ENCODE measurements at regions not wholly inside any gene's neighbourhood (a gene's known extent, or its start where the extent isn't known, plus 50 kb on each side); places are given as distances from the start of the nearest gene placed in this dataset.

DNA sequence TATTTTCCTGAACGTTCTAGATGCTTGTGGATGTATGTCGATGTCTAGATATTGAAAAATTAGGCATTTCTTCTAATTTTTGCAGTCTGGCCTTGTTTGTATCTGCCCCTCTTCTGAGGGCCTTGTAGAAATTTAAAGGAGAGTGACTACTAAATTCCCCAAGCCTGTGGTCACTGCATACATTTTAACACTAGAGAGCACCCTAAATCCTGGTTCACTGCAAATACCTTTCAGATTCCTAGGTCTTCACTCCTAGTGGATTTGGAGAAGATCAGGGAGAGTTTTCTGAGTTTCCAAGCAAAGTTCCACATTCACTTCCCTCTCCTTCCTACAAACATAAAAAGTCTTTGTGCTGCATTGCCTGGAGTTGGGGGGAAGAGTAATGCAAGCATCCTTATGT is 1272.5 kb downstream of the OLFM4 start:
- no peak overlapping the region for H3K27ac ChIP-seq (ENCODE audit: low read depth, low read length)
- no peaks in the 10 kb centered on the region for H3K36me3 ChIP-seq (ENCODE audit: control insufficient read depth, insufficient read depth, low read length)
- H3K4me3 ChIP-seq (ENCODE audit: low read depth, low read length): no peak overlapping the region
- H3K4me1 ChIP-seq (ENCODE audit: control insufficient read depth, insufficient read depth, low read length): no peaks in the 10 kb centered on the region
- H3K9me3 ChIP-seq (ENCODE audit: control insufficient read depth, insufficient read depth, low read length): peaks cover 2% of the 10 kb centered on the region
- no peaks in the 10 kb centered on the region for H3K27me3 ChIP-seq (ENCODE audit: control insufficient read depth, insufficient read depth, low read length)
- DNase-seq (ENCODE audit: low read depth in 4 of 6, low spot score in 6 of 6): no peak
- no CpG with 5 or more reads among the region's 2 CpGs for WGBS (ENCODE audit: insufficient coverage)

DNA sequence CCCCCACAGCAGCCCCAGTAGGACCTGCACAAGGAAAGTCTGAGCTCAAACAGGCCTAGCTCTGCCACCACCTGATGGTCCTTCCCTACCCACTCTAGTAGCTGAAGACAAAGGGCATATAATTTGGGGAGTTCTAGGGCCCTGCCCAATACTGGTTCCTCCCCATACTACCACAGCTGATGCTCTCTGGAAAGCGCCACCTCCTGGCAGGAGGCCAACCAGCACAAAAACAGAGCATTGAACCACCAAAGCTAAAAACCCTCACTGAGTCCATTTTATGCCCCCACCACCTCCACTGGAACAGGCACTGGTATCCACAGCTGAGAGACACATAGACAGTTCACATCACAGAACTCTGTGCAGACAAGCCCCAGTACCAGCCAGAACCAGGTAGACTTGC is 1276.8 kb downstream of the OLFM4 start:
- H3K4me1 ChIP-seq (ENCODE audit: control insufficient read depth, insufficient read depth, low read length): no peaks in the 10 kb centered on the region
- no peak overlapping the region for H3K27ac ChIP-seq (ENCODE audit: low read depth, low read length)
- no peaks in the 10 kb centered on the region for H3K36me3 ChIP-seq (ENCODE audit: control insufficient read depth, insufficient read depth, low read length)
- no peak overlapping the region for H3K4me3 ChIP-seq (ENCODE audit: low read depth, low read length)
- WGBS (ENCODE audit: insufficient coverage): 100% methylated on average over 1 of the region's 1 CpG
- H3K9me3 ChIP-seq (ENCODE audit: control insufficient read depth, insufficient read depth, low read length): no peaks in the 10 kb centered on the region
- no peaks in the 10 kb centered on the region for H3K27me3 ChIP-seq (ENCODE audit: control insufficient read depth, insufficient read depth, low read length)
- DNase-seq (ENCODE audit: low read depth in 4 of 6, low spot score in 6 of 6): no peak

DNA sequence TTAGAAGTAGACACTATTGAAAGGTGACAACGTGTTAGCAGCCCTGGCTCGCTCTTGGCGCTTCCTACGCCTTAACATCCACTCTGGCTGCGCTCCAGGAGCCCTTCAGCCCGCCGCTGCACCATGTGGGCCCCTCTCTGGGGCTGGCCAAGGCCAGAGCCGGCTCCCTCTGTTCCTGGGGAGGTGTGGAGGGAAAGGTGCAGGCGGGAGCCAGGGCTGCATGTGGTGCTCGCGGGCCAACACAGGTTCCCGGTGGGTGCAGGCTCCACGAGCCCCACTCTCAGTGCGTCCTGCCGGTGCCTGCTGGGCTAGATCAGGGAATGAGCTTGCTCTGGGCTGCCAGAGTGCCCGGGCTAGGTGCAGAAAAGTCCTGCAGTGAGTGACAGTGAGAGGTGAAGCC is 1284.3 kb downstream of the OLFM4 start:
- no peaks in the 10 kb centered on the region for H3K36me3 ChIP-seq (ENCODE audit: control insufficient read depth, insufficient read depth, low read length)
- no peak for DNase-seq (ENCODE audit: low read depth in 4 of 6, low spot score in 6 of 6)
- no peak overlapping the region for H3K4me3 ChIP-seq (ENCODE audit: low read depth, low read length)
- H3K27me3 ChIP-seq (ENCODE audit: control insufficient read depth, insufficient read depth, low read length): no peaks in the 10 kb centered on the region
- no peaks in the 10 kb centered on the region for H3K4me1 ChIP-seq (ENCODE audit: control insufficient read depth, insufficient read depth, low read length)
- WGBS (ENCODE audit: insufficient coverage): 91% methylated on average over 11 of the region's 16 CpGs
- no peaks in the 10 kb centered on the region for H3K9me3 ChIP-seq (ENCODE audit: control insufficient read depth, insufficient read depth, low read length)
- no peak overlapping the region for H3K27ac ChIP-seq (ENCODE audit: low read depth, low read length)

DNA sequence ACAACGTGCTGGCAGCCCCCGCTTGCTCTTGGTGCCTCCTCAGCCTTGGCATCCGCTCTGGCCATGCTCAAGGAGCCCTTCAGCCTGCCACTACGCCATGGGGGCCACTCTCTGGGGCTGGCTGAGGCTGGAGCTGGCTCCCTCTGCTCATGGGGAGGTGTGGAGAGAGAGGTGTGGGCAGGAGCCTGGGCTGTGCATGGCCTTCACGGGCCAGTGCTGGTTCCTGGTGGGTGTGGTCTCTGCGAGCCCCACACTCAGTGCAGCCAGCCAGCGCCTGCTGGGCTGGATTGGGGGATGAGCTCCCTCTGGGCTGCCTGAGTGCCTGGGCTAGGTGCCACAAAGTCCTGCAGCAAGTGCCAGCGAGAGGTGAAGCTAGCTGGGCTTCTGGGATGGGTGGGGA is 1289.1 kb downstream of the OLFM4 start:
- Histone ChIP-seq H3K9me3 (ENCODE audit: control insufficient read depth, insufficient read depth, low read length) (no peaks in the 10 kb centered on the region), H3K36me3 (ENCODE audit: control insufficient read depth, insufficient read depth, low read length) (no peaks in the 10 kb centered on the region), H3K4me3 (ENCODE audit: low read depth, low read length) (no peak overlapping the region), H3K27me3 (ENCODE audit: control insufficient read depth, insufficient read depth, low read length) (no peaks in the 10 kb centered on the region), H3K27ac (ENCODE audit: low read depth, low read length) (no peak overlapping the region), H3K4me1 (ENCODE audit: control insufficient read depth, insufficient read depth, low read length) (no peaks in the 10 kb centered on the region)
- 88% methylated on average over 8 of the region's 8 CpGs for WGBS (ENCODE audit: insufficient coverage)
- DNase-seq (ENCODE audit: low read depth in 4 of 6, low spot score in 6 of 6): no peak

DNA sequence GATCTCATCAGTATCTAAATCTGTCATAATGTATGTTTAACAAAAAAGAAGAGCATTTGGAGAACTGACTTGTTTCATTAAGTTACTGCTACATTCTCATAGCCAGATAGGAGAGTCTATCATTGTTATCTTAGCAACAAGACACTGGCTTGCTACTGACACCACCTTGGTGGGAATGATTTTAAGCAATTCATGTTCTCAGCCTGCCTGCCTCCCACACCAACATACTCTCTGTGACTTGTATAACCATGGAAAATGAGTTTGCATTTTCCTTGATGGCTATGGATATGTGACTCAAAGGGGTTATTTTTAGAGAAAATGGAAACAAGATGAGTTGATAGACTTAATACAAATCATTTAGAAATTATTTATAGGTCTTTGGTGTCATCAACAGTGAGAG is 1308.9 kb downstream of the OLFM4 start:
- H3K36me3 ChIP-seq (ENCODE audit: control insufficient read depth, insufficient read depth, low read length): no peaks in the 10 kb centered on the region
- no peaks in the 10 kb centered on the region for H3K9me3 ChIP-seq (ENCODE audit: control insufficient read depth, insufficient read depth, low read length)
- H3K27me3 ChIP-seq (ENCODE audit: control insufficient read depth, insufficient read depth, low read length): no peaks in the 10 kb centered on the region
- H3K27ac ChIP-seq (ENCODE audit: low read depth, low read length): no peak overlapping the region
- H3K4me3 ChIP-seq (ENCODE audit: low read depth, low read length): no peak overlapping the region
- DNase-seq (ENCODE audit: low read depth in 4 of 6, low spot score in 6 of 6): peak in 1 of 6 donors; percentile 7
- no peaks in the 10 kb centered on the region for H3K4me1 ChIP-seq (ENCODE audit: control insufficient read depth, insufficient read depth, low read length)

DNA sequence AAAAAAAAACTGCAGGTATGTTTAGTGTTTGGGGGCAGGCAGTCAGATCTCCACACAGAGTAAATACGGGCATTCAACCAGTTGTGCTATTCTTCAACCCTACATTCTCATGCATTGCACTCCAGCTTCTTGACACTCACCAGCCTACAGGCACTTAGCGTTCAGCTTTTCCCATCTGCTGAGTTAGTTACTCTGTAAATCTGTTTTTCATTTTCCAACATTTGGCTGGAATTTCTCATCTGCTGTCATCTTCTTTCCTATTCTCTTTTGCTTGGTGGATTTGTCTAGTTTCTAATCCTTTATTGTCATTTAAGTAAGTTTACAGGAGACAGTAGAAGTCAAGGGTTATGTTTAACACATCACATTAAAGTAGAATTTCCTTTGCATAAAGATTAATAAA is 1318.9 kb downstream of the OLFM4 start:
- H3K4me3 ChIP-seq (ENCODE audit: low read depth, low read length): no peak overlapping the region
- H3K4me1 ChIP-seq (ENCODE audit: control insufficient read depth, insufficient read depth, low read length): no peaks in the 10 kb centered on the region
- no peak overlapping the region for H3K27ac ChIP-seq (ENCODE audit: low read depth, low read length)
- 80% methylated on average over 1 of the region's 2 CpGs for WGBS (ENCODE audit: insufficient coverage)
- H3K9me3 ChIP-seq (ENCODE audit: control insufficient read depth, insufficient read depth, low read length): no peaks in the 10 kb centered on the region
- peak in 1 of 6 donors; percentile 14 for DNase-seq (ENCODE audit: low read depth in 4 of 6, low spot score in 6 of 6)
- H3K36me3 ChIP-seq (ENCODE audit: control insufficient read depth, insufficient read depth, low read length): no peaks in the 10 kb centered on the region
- no peaks in the 10 kb centered on the region for H3K27me3 ChIP-seq (ENCODE audit: control insufficient read depth, insufficient read depth, low read length)

DNA sequence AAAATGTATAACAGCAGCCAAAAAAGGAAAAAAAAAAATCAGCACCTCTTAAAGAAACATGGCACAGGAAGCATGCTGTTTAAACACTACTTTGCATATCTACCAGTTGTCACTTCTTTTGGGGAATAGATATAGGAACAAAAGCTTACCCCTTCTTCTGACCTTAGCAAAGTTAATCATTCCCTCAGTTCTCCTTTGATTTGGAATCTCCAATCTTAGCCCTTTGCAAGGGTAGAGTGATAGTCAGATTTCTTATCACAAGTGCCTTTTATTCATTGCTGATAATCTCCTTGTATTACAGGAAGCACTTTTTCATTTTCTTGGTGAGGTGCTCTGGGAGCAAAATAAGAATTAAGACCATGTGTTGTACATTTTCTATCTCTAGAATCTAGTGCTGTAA is 1327.6 kb downstream of the OLFM4 start:
- H3K4me3 ChIP-seq (ENCODE audit: low read depth, low read length): no peak overlapping the region
- no peaks in the 10 kb centered on the region for H3K4me1 ChIP-seq (ENCODE audit: control insufficient read depth, insufficient read depth, low read length)
- no peak overlapping the region for H3K27ac ChIP-seq (ENCODE audit: low read depth, low read length)
- no peaks in the 10 kb centered on the region for H3K27me3 ChIP-seq (ENCODE audit: control insufficient read depth, insufficient read depth, low read length)
- H3K36me3 ChIP-seq (ENCODE audit: control insufficient read depth, insufficient read depth, low read length): no peaks in the 10 kb centered on the region
- no peak for DNase-seq (ENCODE audit: low read depth in 4 of 6, low spot score in 6 of 6)
- H3K9me3 ChIP-seq (ENCODE audit: control insufficient read depth, insufficient read depth, low read length): no peaks in the 10 kb centered on the region

DNA sequence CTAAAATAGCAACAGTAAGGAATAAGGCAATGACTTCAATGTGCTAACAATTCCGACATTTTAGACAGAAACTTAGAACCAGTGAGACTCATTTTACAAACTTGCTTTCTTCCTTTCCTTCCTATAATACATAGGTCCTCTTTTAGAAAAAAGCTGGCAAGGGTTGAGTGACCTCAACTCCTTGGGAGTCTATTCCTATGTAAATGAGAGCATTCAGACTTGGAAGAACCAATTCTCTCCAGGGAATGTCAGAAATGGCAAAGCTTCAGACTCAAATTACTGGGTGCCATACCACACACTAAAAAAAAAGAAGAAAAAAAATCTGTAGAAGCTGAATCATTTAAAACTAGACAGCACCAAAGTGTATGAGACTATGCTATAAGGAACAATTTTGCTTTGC is 1328.2 kb downstream of the OLFM4 start:
- Histone ChIP-seq H3K27me3 (ENCODE audit: control insufficient read depth, insufficient read depth, low read length) (no peaks in the 10 kb centered on the region), H3K27ac (ENCODE audit: low read depth, low read length) (no peak overlapping the region), H3K4me3 (ENCODE audit: low read depth, low read length) (no peak overlapping the region), H3K4me1 (ENCODE audit: control insufficient read depth, insufficient read depth, low read length) (no peaks in the 10 kb centered on the region), H3K36me3 (ENCODE audit: control insufficient read depth, insufficient read depth, low read length) (no peaks in the 10 kb centered on the region), H3K9me3 (ENCODE audit: control insufficient read depth, insufficient read depth, low read length) (no peaks in the 10 kb centered on the region)
- peak in 2 of 6 donors; percentile 8 to 21 for DNase-seq (ENCODE audit: low read depth in 4 of 6, low spot score in 6 of 6)
- no CpG with 5 or more reads among the region's 1 CpG for WGBS (ENCODE audit: insufficient coverage)

DNA sequence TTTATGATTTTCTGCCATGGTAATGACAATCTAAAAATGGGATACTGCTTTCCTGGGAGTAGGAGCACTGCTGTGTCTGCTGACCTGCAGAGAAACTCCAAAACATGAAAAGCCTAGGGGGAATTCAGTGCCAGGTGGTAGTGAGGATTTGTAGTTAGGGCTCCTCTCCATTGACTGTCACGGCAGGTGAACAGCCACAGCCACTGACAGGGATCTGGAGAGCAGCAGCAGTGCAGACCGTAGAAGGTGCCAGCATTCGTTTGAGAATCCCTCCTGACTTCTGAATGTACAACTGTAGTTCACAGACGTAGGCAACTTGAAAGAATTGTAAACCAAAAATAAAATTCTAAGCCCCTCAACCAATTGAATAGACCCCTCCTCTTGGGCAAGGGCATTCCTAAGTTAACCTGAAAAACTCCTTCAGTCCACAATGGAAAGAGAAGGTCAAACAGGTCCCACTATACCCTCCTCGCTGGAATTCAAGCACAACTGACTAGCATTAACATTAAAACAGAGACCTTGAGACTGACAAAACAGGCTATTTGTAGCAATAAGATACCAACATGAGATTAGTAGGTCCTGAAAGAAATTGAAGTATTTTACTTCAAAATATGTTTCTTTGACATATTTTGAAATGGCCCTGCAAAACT is 1328.8 kb downstream of the OLFM4 start:
- Histone ChIP-seq H3K4me1 (ENCODE audit: control insufficient read depth, insufficient read depth, low read length) (no peaks in the 10 kb centered on the region), H3K27me3 (ENCODE audit: control insufficient read depth, insufficient read depth, low read length) (no peaks in the 10 kb centered on the region), H3K27ac (ENCODE audit: low read depth, low read length) (no peak overlapping the region), H3K4me3 (ENCODE audit: low read depth, low read length) (no peak overlapping the region), H3K36me3 (ENCODE audit: control insufficient read depth, insufficient read depth, low read length) (no peaks in the 10 kb centered on the region), H3K9me3 (ENCODE audit: control insufficient read depth, insufficient read depth, low read length) (no peaks in the 10 kb centered on the region)
- WGBS (ENCODE audit: insufficient coverage): 53% methylated on average over 4 of the region's 5 CpGs
- DNase-seq (ENCODE audit: low read depth in 4 of 6, low spot score in 6 of 6): peak in 1 of 6 donors; percentile 39

DNA sequence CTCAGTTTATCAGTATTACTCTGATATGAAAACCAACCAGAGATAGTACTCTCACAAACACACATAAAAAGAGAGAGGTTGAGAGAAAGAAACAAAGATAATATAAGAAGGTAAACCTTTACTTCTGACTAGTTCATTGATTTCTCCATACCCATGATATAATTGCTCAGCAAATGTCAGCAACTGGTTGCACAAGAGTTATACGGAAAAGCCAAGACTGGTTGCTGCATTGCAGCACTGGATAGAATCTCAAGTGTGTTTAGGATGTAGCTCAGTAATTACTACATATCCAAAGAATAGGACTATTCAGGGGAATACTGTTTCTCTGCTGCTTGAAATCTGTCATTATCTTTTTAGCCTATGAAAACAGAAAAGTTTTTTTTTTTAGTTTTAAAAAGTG is 1332.8 kb downstream of the OLFM4 start:
- DNase-seq (ENCODE audit: low read depth in 4 of 6, low spot score in 6 of 6): no peak
- Histone ChIP-seq H3K36me3 (ENCODE audit: control insufficient read depth, insufficient read depth, low read length) (no peaks in the 10 kb centered on the region), H3K9me3 (ENCODE audit: control insufficient read depth, insufficient read depth, low read length) (no peaks in the 10 kb centered on the region), H3K4me3 (ENCODE audit: low read depth, low read length) (no peak overlapping the region), H3K27ac (ENCODE audit: low read depth, low read length) (no peak overlapping the region), H3K27me3 (ENCODE audit: control insufficient read depth, insufficient read depth, low read length) (no peaks in the 10 kb centered on the region), H3K4me1 (ENCODE audit: control insufficient read depth, insufficient read depth, low read length) (no peaks in the 10 kb centered on the region)
- no CpG with 5 or more reads among the region's 1 CpG for WGBS (ENCODE audit: insufficient coverage)
